NB4 (cell line): ENCODE measurements at regions not wholly inside any gene's neighbourhood (a gene's known extent, or its start where the extent isn't known, plus 50 kb on each side); places are given as distances from the start of the nearest gene placed in this dataset.

Source experiments
- DNase-seq: peaks from one replicate; pipeline ENCODE4 v3.0.0; 2010; ENCODE audit warnings: low read depth
- H3K4me3 ChIP-seq: one replicate; pipeline ENCODE4 v1.5.1; 2011; ENCODE audit warnings: mild to moderate bottlenecking, low read depth, low read length, moderate library complexity
- MYC ChIP-seq: IDR thresholded peaks from 2 replicates; pipeline ENCODE4 v1.6.1; 2011; ENCODE audit warnings: low read depth, low read length
- POLR2A ChIP-seq: IDR thresholded peaks from 2 replicates; pipeline ENCODE4 v1.6.1; 2011; ENCODE audit warnings: mild to moderate bottlenecking; ENCODE audit not compliant: insufficient read length; ENCODE audit errors: extremely low read depth
- TF ChIP-seq, protein P1 (sequence below): IDR thresholded peaks from 2 replicates; pipeline ENCODE4 v1.6.1; 2011; ENCODE audit warnings: low read depth, low read length
- TF ChIP-seq, protein P2 (sequence below): IDR thresholded peaks from one replicate; pipeline ENCODE4 v1.5.1; 2012; ENCODE audit warnings: low read depth, low read length

DNA sequence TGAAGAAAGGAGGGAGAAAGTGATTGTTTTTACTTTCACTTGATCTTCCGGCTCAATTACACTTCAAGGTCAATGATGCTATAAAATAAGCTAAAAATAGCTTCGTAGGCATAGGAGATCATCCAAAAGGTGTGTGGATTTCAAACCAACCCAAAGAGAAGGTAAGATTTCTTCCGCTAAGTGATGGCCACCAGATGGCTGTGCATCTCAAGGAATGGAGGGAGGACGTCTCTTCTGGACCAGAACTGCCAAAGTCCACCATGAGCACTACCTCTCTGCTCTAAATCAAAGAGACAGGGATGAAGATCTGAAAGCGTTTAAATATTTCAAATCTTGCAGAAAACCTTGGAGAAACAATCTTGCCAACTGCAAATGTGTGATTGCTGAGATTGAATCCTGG, 199.1 kb upstream of the ZPLD1 start:
- TF ChIP-seq, protein P1, sequence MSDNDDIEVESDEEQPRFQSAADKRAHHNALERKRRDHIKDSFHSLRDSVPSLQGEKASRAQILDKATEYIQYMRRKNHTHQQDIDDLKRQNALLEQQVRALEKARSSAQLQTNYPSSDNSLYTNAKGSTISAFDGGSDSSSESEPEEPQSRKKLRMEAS, result no peak
- TF ChIP-seq, protein P2, sequence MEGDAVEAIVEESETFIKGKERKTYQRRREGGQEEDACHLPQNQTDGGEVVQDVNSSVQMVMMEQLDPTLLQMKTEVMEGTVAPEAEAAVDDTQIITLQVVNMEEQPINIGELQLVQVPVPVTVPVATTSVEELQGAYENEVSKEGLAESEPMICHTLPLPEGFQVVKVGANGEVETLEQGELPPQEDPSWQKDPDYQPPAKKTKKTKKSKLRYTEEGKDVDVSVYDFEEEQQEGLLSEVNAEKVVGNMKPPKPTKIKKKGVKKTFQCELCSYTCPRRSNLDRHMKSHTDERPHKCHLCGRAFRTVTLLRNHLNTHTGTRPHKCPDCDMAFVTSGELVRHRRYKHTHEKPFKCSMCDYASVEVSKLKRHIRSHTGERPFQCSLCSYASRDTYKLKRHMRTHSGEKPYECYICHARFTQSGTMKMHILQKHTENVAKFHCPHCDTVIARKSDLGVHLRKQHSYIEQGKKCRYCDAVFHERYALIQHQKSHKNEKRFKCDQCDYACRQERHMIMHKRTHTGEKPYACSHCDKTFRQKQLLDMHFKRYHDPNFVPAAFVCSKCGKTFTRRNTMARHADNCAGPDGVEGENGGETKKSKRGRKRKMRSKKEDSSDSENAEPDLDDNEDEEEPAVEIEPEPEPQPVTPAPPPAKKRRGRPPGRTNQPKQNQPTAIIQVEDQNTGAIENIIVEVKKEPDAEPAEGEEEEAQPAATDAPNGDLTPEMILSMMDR, result peak; percentile 31
- H3K4me3 ChIP-seq, result no peak overlapping the region
- DNase-seq, result peak; percentile 4

DNA sequence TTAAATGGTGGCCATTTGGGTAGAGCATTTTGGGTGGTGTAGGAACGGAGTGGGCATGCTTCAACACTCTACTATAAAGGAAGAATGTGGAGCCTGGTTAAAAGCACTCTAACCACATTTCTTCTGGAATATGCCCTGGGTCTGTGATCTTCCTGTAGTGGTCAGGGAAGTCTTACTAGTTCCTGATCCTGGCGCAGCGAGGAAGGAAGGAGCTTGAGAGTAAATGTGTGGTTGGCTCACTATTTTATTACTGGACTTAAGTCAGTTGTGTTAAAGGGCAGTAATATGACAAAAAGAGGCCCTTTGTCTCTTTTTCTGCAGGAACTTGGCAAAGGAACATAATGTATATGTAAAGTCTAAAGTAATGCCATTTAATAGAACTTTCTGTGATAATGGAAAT, 197.6 kb upstream of the ZPLD1 start:
- TF ChIP-seq, protein P2, result no peak
- TF ChIP-seq POLR2A, result no peak

DNA sequence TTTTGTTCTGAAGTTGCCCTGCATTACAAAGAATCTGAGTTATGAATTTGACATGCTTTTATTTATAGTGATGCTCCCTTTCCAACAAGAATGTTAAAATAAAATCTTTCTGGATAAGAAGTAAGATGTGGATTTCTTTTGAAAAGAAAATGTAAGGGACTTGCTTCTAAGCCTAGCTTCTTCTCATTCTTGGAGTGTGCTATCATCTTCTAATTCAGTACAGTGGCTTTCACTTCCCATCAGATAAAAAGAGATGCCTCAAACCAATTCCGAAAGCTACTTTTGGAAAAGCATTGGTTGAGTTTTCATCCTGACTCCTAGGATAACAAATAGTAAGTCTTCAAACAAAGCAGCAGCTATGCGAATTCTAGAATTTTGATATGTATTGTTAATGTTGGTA, 197.0 kb upstream of the ZPLD1 start:
- DNase-seq, result no peak
- no peak overlapping the region for H3K4me3 ChIP-seq
- TF ChIP-seq MYC, result no peak
- TF ChIP-seq, protein P1, result no peak
- TF ChIP-seq, protein P2, result no peak
- no peak for TF ChIP-seq POLR2A

More for the DNA sequence above, 197.6 kb upstream of the ZPLD1 start:
- DNase-seq, result no peak
- H3K4me3 ChIP-seq, result no peak overlapping the region

DNA sequence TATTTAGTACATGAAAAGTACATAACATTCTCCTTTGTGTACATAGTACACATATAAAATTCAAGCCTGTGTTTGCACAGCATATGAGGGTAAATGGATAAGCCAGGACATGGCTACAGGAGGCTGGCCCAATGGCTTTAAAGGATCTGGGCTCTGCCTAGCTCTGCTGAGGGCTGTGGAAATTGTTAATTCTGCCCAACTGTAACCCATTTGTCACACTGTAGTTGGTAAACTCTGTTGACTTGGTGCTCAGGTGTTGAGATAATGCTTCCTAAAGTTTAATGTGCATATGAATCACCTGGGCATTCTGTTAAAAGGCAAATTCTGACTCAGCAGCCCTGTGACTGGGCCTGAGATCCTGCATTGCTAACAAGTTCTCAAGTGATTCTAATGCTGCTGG, 196.5 kb upstream of the ZPLD1 start:
- DNase-seq, result no peak
- TF ChIP-seq, protein P2, result no peak
- TF ChIP-seq MYC, result no peak
- no peak for TF ChIP-seq POLR2A
- TF ChIP-seq, protein P1, result no peak
- H3K4me3 ChIP-seq, result no peak overlapping the region

DNA sequence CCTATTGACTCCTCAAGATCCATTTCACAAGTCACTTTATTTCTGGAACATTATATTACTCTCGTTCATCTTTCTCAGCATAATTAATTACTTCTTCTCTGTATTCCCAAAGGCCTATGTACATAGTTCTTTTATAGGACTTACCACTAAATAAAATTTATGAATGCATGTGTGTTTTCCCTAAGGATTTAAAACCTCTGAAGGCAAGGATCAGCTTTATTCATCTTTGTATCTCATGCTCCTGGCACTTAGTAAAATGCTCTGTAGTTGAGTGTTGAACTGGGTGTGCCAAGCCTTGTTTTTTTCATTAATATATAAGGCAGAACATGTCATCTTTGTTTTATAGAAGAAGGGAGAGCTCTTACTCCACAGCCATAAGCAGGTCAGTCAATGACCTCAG, 194.1 kb upstream of the ZPLD1 start:
- TF ChIP-seq, protein P1, result no peak
- TF ChIP-seq, protein P2, result no peak
- TF ChIP-seq POLR2A, result no peak
- TF ChIP-seq MYC, result no peak
- H3K4me3 ChIP-seq, result no peak overlapping the region
- DNase-seq, result no peak

DNA sequence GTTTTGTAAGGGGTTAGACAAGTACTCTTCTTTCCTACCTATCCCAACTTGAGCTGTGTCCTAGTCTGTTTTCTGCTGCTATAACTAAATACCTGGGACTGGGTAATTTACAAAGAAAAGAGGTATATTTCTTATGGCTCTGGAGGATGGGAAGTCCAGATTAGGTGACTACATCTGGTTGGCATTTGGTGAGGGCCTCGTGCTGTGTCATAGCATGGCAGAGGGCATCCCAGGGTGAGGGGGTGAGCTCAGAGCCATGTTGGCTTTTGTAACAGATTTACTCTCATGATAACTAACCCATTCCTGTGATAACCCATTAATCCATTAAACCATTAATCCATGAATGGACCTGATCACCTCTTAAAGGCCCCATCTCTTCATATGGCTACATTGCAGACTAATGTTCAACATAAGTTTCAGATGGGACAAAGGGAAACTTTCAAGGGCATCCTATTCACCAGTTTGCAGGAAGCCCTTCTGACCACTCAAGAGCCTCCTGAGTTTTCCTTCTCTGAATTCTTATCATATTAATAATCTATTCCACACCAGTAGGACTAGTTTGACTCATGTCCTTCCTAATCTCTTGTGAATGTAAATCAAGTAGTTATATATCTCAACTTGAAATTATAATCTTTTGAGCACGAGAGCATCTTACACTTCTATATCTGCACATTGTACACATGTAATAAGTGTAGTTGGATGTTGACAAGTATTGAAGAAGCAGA, 185.7 kb upstream of the ZPLD1 start:
- no peak overlapping the region for H3K4me3 ChIP-seq
- DNase-seq, result no peak
- TF ChIP-seq, protein P1, result no peak
- TF ChIP-seq POLR2A (no peak), MYC (no peak)
- TF ChIP-seq, protein P2, result no peak
